SH-SY5Y (cell line): ENCODE measurements at regions not wholly inside any gene's neighbourhood (a gene's known extent, or its start where the extent isn't known, plus 50 kb on each side); places are given as distances from the start of the nearest gene placed in this dataset.

Source experiments
- GATA2 ChIP-seq: IDR thresholded peaks from 2 replicates; pipeline ENCODE4 v1.6.1; 2011; ENCODE audit warnings: mild to moderate bottlenecking, low read depth, low read length
- GATA3 ChIP-seq: IDR thresholded peaks from 2 replicates; pipeline ENCODE4 v1.6.1; 2011; ENCODE audit warnings: low read depth, mild to moderate bottlenecking, low read length, moderate library complexity

DNA sequence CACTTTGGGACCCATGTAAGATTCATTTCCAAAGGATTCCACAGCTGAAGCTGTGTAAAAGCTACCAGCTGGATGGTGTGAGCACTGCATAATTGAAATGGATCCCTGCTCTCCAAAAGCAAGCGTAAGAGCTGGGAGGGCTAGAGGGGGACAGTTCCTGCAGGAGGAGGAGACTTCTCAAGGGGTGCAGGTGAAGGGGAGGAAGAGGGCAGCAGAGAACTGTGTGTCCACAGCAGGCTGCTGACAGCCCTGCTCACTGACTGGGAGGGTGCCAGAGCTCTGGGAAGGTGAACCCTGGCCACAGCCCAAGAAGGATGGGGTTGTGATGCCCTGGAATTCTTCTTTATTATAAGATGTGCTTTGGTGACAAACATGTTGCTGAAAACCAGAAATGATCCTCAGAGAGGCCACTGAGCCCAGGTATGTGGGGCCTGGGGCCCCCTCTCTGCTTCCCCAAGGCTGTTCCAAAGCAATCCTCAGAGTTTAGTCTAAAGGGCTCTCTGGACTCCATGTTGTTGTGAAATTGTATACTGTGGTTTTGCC, 112.8 kb upstream of the SLC25A48 start:
- no peak for TF ChIP-seq GATA3
- no peak for TF ChIP-seq GATA2
